GM18868 (cell line): ENCODE measurements at regions not wholly inside any gene's neighbourhood (a gene's known extent, or its start where the extent isn't known, plus 50 kb on each side); places are given as distances from the start of the nearest gene placed in this dataset.
A peak's percentile ranks its signal among the peaks of the same experiment; 100 is the strongest.
"Not testable (repeated sequence)": the region's sequence is repeated elsewhere in the genome, so short reads cannot be mapped to it uniquely, and the experiment has no call there.

Experiments
- ATAC-seq: cut with Tn5 transposase; IDR thresholded peaks from one replicate; pipeline ENCODE4 v1.9.1; 2021; ENCODE audit warnings: mild to moderate bottlenecking, moderate library complexity; ENCODE audit not compliant: unreplicated experiment

GRCh38 chr15:95757171-95757570 is 573.3 kb upstream of the NR2F2 start:
- ATAC-seq = peak; percentile 39

GRCh38 chr15:95758451-95758850 is 572.0 kb upstream of the NR2F2 start:
- ATAC-seq = no peak

DNA sequence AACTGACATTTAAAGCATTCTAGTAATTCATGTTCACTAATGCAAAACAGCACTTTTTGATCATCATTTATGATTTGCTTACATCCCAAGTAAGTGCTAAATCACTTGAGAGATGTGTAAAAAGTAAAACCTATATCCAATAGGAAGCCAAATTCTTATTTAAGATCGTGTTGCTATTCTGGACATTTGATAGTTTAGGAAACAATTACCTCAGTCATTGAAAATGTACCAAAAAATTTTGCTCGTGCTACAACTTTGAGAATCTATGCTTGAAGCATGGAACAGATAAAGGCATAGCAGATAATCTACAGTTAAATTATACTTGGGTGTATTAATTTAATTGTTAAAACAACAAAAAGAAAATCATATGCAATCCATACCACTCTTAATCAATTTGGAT is 571.6 kb upstream of the NR2F2 start:
- no peak for ATAC-seq

- ATAC-seq = no peak
Observed at GRCh38 chr15:95760508-95760907, 570.0 kb upstream of the NR2F2 start.

DNA sequence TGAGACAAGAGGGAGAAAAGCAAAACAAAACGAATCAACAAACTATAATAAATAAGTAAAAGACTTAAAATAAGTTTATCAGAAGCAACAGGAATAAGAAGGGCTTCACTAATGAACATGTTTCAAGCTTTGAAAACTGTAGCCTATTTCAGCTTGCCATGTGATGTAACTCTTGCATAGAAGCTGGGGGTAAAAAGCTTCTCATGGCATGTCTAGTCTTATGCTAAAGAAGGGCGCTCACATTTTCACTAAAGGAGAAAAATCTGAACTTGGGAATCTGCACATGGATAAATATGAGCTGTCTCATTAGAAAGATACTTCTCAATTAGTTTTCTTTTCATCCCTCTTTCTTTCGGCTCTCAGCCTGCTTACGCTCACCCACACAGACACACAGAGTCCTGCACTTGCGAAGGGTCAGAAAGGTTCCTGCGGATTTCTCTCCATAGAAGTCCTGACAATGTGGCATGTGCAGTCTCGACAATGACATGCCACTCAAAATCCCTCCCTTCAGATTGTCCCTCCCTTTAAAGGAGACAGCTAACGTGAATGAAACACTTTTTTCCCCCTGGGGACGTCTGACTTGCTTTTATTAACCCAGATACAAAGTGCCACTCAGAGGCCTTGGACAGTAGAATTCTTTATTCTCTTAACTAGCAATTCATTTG is 568.9 kb upstream of the NR2F2 start:
- ATAC-seq = no peak

DNA sequence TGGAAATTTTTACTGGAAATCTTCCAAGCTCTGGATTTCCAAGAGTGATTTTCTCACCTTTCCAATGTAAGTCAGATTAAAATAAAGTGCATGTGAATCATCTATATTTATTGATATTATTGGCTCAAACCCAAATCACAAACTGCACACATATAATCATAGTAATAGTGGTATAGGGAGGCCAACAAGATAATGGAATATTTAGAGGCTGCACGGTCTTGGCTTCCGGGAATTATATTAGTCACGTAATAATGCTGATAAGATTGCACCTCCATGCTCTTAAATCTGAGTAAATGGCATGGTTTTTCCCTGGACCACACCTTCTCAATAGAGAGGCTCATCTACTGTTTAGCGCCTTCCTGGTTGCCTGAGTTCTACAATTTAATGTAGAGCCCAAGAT is 567.1 kb upstream of the NR2F2 start:
- no peak for ATAC-seq

GRCh38 chr15:95765161-95765560 is 565.3 kb upstream of the NR2F2 start:
- ATAC-seq = no peak

DNA sequence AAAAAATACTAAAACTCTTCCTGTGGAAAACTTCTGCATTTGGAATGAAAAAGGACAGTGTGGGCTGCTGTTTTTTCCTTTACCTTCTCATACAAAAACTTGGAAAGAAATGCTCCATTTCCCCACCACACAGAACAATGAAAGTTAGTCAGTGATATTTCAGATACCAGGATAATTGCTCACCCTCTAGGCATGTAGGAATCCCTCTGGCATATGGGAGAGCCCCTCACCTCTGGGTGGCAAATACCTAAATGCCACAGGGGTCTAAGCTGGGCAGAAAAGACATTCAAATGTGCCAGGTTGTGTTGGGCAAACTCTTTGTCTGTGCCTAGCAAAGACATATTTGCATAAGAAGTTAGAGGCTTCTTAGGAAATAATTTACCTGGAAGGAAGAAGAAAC is 560.3 kb upstream of the NR2F2 start:
- ATAC-seq = no peak

DNA sequence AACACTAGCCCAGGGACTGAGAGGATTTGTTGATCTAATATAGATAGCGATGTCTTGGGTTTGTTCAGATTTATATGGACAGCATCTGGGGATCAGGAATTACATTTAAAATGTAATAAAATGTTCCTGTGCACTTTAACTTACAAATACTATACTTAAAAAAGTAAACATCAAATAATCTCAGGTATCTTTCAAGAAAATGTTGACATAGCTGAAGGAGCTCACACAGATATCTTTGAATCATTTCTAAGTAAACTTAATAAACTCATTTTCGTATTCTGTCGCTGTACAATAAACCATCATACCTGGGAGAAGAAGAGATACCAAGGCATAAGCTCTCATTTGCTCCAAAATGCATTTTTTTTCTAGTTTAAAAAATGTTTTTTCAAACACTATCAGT is 557.5 kb upstream of the NR2F2 start:
- ATAC-seq = no peak

DNA sequence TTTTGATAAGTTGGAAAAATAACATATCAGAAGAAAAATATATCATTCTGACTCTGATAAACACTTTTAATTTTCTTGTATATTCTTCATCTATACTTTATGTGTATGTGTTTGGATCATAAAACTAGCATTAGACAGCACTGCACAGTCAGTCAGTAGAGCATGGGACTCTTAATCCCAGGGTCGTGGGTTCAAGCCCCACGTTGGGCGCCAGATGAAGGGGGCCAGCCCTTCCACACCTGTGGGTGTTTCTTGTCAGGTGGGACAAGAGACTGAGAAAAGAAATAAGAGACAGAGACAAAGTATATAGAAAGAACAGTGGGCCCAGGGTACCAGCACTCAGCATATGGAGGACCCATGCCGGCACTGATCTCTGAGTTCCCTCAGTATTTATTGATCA is 546.0 kb upstream of the NR2F2 start:
- ATAC-seq = no peak

GRCh38 chr15:95785276-95785675 is 545.2 kb upstream of the NR2F2 start:
- ATAC-seq = not testable (repeated sequence)

GRCh38 chr15:95793231-95793630 is 537.3 kb upstream of the NR2F2 start:
- no peak for ATAC-seq

DNA sequence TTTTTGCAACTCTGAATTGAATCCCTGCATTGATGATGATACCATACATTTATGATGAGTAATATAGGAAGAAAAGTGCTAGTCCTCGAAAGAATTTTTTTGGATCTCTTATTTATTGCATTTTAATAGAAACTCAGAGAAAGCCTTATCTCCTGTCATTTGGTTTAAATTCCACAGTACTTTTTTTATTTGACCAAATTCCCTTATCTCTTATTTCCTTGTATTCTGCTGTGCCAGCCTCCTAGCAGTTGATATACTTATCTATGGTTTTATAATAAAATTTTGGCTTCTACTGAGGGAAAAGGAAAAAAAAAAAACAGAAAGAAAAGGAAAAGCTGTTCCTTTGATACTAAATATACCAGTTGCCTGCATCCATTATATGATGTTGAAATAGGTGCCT is 535.1 kb upstream of the NR2F2 start:
- no peak for ATAC-seq

DNA sequence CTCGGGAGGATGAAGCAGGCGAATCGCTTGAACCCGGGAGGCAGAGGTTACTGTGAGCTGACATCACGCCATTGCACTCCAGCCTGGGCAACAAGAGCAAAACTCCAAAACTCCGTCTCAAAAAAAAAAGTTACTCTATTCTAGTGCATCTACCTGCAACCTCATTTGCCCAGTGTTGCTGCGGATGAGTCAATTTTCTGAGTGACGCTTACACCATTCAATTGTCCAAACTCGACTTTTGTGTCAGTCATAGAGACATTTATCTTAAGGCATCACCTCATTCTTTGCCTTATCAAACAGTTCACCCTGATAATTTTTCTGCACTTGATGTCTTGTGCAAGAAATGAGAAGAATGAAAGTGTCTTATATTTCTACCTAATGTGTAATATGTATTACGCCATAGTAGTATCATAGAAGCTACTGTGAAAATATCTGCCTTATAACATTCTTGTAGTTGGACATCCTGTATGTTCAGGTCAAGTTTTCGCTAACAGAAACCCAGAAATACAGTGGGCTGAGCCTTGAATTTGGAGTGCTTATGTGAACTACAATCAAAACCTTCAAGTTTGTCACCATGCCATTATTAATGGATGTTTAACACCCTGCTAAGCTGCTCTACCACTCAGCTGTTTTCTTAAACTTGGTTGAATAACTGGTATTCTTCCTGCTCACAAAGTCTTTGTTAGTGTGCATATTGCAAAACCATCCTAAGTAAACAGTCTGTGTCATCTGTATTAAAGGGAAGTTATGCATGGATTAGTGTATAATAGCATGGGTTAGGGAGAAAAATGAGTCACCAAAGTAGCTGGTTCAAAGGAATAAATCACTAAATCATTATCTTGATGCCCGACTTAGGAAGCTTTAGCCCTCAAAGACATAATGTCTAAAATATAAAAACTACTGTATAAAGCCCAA is 531.0 kb upstream of the NR2F2 start:
- ATAC-seq = no peak

DNA sequence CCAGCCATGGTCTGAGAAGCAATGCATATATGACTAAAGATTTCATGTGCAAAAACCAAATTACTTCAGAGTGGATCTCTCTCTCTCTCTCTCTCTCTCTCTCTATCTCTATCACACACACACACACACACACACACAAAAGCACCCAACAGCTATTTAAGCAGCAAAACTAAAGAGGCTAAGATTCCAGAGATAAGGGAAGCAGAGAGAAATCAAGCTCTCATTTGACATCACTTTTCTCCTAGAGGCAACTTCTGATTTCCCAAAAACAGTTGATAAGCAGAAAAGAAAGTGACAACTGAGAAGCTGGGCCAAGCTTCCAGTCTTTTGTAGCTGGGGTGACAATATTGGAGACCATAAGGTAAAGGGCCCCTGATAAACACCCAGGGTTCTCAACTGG is 526.0 kb upstream of the NR2F2 start:
- no peak for ATAC-seq

GRCh38 chr15:95812491-95812890 is 518.0 kb upstream of the NR2F2 start:
- ATAC-seq = no peak

GRCh38 chr15:95814908-95815307 is 515.6 kb upstream of the NR2F2 start:
- ATAC-seq = no peak

GRCh38 chr15:95816591-95816990 is 513.9 kb upstream of the NR2F2 start:
- ATAC-seq = no peak

DNA sequence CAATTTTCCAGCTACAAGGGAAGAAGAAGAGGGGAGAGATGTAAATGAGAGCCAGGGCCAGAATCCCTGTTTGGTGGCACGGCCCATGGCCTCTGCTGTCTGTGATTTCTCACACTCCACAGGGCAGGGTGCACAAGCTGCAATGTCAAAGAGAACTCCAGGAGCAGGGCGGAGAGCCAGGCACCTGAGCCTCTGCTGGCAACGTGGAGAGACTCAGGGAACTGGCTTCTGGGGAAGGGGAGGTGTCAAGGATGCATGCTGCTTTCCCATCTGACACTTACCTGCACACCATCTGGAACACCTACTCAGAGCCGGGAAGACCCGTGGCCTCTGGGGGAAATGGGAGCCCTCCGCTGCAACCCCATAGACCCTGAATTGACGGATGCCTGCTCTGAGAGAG is 507.5 kb upstream of the NR2F2 start:
- no peak for ATAC-seq

GRCh38 chr15:95825208-95825607 is 505.3 kb upstream of the NR2F2 start:
- ATAC-seq = no peak

- no peak for ATAC-seq
Observed at GRCh38 chr15:95825671-95826411, 504.7 kb upstream of the NR2F2 start.
